Ascending aorta (tissue), 2 donors: ENCODE measurements at regions not wholly inside any gene's neighbourhood (a gene's known extent, or its start where the extent isn't known, plus 50 kb on each side); places are given as distances from the start of the nearest gene placed in this dataset.

ENCODE experiments used
- DNase-seq, 2 donors: peaks; one replicate each; pipeline ENCODE4 v3.0.0-alpha.2; 2019; ENCODE audit warnings: low spot score in 2 of 2
- H3K27ac ChIP-seq, 2 donors: fragments of 200-600 bp; sonication (generic); one replicate each; pipeline ENCODE4 v1.5.1; 2016 to 2017; ENCODE audit warnings: mild to moderate bottlenecking in 1 of 2
- H3K27me3 ChIP-seq: fragments of 200-600 bp; sonication (generic); one replicate; pipeline ENCODE4 v1.5.1; 2017
- H3K36me3 ChIP-seq, 2 donors: fragments of 200-600 bp; sonication (generic); one replicate each; pipeline ENCODE4 v1.5.1; 2016
- H3K4me1 ChIP-seq, 2 donors: fragments of 200-600 bp; sonication (generic); one replicate each; pipeline ENCODE4 v1.5.1; 2016 to 2017; ENCODE audit warnings: mild to moderate bottlenecking in 1 of 2
- H3K4me3 ChIP-seq, 2 donors: fragments of 200-600 bp; sonication (generic); one replicate each; pipeline ENCODE4 v1.5.1; 2016 to 2017; ENCODE audit warnings: mild to moderate bottlenecking in 1 of 2
- H3K9me3 ChIP-seq, 2 donors: fragments of 200-600 bp; sonication (generic); one replicate each; pipeline ENCODE4 v1.5.1; 2016
- intact Hi-C: fragments of 100-400 bp; cut with DNase I; formaldehyde crosslinking; loops from one replicate; pipeline ENCODE4 v1.15.1; 2023
- TF ChIP-seq, protein P1 (sequence below), 3 experiments: fragments of 200-600 bp in 2 of 3; fragments of 450-650 bp in 1 of 3; sonication (generic) in 2 of 3; IDR thresholded peaks; one replicate each; pipeline ENCODE4 v1.5.1; 2016 to 2019; ENCODE audit warnings: antibody characterized with exemption in 3 of 3, mild to moderate bottlenecking in 1 of 3, moderate library complexity in 1 of 3

DNA sequence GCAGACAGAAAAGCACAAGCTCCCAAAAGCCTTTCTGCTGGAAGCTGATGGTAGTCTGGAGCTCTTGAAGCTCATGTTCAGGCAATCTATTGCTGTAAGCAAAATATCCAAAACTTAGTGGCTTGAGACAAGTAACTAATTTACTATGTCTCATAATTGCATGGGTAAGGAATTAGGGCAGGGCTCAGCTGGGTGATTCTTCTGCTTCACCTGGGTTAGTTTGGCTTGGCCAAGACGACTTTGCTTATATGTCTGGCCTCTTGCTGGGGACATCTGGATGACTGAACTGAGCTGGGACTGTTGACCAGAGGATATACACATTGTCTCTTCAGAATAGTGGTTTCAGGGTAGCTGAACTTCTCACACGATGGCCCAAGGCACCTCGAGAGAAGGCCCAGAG is 96.8 kb upstream of the WSCD1 start:
- Histone ChIP-seq H3K4me3 (no peak overlapping the region), H3K4me1 (no peaks in the 10 kb centered on the region), H3K9me3 (peaks cover 0 to 9% of the 10 kb centered on the region in 2 donors), H3K27me3 (no peaks in the 10 kb centered on the region), H3K36me3 (no peaks in the 10 kb centered on the region), H3K27ac (no peak overlapping the region)
- intact Hi-C loops: no loop called here
- TF ChIP-seq, protein P1, sequence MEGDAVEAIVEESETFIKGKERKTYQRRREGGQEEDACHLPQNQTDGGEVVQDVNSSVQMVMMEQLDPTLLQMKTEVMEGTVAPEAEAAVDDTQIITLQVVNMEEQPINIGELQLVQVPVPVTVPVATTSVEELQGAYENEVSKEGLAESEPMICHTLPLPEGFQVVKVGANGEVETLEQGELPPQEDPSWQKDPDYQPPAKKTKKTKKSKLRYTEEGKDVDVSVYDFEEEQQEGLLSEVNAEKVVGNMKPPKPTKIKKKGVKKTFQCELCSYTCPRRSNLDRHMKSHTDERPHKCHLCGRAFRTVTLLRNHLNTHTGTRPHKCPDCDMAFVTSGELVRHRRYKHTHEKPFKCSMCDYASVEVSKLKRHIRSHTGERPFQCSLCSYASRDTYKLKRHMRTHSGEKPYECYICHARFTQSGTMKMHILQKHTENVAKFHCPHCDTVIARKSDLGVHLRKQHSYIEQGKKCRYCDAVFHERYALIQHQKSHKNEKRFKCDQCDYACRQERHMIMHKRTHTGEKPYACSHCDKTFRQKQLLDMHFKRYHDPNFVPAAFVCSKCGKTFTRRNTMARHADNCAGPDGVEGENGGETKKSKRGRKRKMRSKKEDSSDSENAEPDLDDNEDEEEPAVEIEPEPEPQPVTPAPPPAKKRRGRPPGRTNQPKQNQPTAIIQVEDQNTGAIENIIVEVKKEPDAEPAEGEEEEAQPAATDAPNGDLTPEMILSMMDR (IDR thresholded peaks at IDR 0.05): no peak
- no peak for DNase-seq

DNA sequence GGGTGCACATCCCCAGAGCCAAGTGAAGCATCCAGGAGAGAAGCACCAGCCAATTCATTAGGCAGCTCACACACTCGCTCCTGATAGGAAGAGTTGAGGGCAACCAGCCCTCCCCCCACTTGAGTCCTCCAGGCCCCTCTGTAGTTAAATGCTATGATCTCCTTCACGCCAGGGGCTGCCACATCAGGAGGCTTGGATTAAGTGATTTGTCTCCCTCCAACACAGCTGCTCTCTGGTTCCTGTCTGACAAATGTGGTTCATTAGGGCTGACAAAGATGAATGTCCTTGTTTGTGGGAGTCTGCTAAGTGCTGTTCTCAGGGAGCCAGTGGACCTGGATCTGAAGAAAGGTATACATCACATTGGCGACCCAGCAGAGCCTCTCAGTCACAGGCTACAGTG is 94.5 kb upstream of the WSCD1 start:
- intact Hi-C loops: no loop called here

DNA sequence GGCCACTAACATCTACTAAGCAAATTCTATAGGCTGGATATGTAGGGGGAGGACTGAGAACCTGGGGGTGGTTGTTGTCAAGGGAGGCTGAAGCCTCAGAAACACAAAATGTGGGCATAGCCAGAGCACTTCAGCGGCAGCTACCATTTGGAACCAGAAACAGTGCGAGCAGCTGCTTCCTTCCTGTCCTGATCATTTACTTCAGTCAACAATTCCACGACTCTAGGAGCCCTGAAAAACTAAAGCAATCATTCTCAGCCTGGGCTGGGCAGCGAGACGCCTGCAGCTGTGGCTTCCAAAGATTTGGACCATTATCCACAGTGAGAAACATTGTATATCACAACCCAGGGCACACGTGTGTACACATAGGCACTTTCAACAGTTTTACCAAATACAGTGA is 93.9 kb upstream of the WSCD1 start:
- peaks cover 0 to 9% of the 10 kb centered on the region in 2 donors for H3K9me3 ChIP-seq

More for the DNA sequence above, 94.5 kb upstream of the WSCD1 start:
- H3K4me1 ChIP-seq: no peaks in the 10 kb centered on the region
- TF ChIP-seq, protein P1 (IDR thresholded peaks at IDR 0.05): no peak
- H3K27ac ChIP-seq: no peak overlapping the region
- no peak for DNase-seq
- H3K4me3 ChIP-seq: no peak overlapping the region
- no peaks in the 10 kb centered on the region for H3K36me3 ChIP-seq
- peaks cover 0 to 9% of the 10 kb centered on the region in 2 donors for H3K9me3 ChIP-seq
- H3K27me3 ChIP-seq: no peaks in the 10 kb centered on the region

DNA sequence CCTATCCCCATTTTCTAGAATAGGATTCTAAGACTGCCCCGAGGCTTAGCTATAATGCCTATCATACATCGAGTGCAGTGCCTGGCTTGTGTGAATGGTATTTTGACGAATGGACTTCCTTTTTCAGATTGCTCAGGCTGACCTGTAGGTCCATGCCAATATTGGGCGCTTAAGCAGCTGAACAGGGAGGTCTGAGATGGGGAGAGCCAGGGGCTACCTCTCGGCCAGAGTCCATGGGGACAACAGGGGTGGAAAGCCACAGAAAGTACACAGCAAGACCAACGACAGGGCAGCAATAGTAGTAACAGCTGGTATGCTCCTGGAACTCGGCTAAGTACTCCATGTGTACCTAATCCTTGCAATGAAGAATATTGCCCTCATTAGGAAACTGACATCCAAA is 91.7 kb upstream of the WSCD1 start:
- Histone ChIP-seq H3K27ac (no peak overlapping the region), H3K4me1 (no peaks in the 10 kb centered on the region), H3K36me3 (no peaks in the 10 kb centered on the region), H3K4me3 (no peak overlapping the region), H3K27me3 (no peaks in the 10 kb centered on the region), H3K9me3 (peaks cover 0 to 9% of the 10 kb centered on the region in 2 donors)
- DNase-seq: no peak
- TF ChIP-seq, protein P1 (IDR thresholded peaks at IDR 0.05): no peak
- intact Hi-C loops: no loop called here

More for the DNA sequence above, 93.9 kb upstream of the WSCD1 start:
- no peaks in the 10 kb centered on the region for H3K4me1 ChIP-seq
- no peaks in the 10 kb centered on the region for H3K36me3 ChIP-seq
- intact Hi-C loops: no loop called here
- H3K27me3 ChIP-seq: no peaks in the 10 kb centered on the region
- no peak for DNase-seq
- TF ChIP-seq, protein P1 (IDR thresholded peaks at IDR 0.05): no peak
- H3K4me3 ChIP-seq: no peak overlapping the region
- H3K27ac ChIP-seq: no peak overlapping the region

DNA sequence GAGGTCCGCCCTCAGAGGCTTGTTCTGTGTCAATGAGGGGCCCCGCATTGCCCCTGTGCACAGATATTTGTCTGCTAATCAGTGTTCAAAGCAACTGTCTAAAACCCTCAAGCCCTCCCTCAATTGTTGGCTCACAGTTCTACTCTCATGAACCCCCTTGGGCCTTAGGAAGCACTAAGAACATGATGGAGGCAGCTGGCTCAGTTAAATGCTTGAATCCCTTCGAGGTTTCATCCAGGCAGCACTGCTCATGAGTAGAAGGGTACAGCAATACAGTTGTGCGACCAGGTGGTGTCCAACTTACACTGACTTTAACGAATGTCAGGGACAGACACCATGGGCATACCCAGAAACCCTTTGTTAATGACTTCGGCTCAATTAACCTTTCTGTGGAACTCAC is 89.2 kb upstream of the WSCD1 start:
- DNase-seq: no peak
- Histone ChIP-seq H3K27ac (no peak overlapping the region), H3K36me3 (no peaks in the 10 kb centered on the region), H3K4me3 (no peak overlapping the region), H3K27me3 (no peaks in the 10 kb centered on the region), H3K9me3 (no peaks in the 10 kb centered on the region), H3K4me1 (no peaks in the 10 kb centered on the region)
- TF ChIP-seq, protein P1 (IDR thresholded peaks at IDR 0.05): no peak
- intact Hi-C loops: no loop called here

DNA sequence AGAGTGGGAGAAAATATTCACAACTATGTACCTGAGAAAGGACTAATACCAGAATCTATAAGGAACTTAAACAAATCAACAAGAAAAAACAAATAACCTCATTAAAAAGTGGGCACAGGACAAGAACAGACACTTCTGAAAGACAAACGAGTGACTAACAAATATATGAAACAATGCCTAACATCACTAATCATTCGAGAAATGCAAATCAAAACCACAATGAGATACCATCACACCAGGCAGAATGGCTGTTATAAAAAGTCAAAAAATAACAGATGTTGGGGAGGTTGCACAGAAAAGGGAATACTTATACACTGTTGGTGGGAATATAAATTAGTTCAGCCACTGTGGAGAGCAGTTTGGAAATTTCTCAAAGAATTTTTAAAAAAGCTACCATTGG is 83.5 kb upstream of the WSCD1 start:
- TF ChIP-seq, protein P1 (IDR thresholded peaks at IDR 0.05): no peak
- no peak for DNase-seq
- Histone ChIP-seq H3K36me3 (no peaks in the 10 kb centered on the region), H3K27ac (no peak overlapping the region), H3K27me3 (no peaks in the 10 kb centered on the region), H3K4me3 (no peak overlapping the region), H3K9me3 (no peaks in the 10 kb centered on the region), H3K4me1 (no peaks in the 10 kb centered on the region)
- intact Hi-C loops: no loop called here
